ENCODE measurements at regions not wholly inside any gene's neighbourhood (a gene's known extent, or its start where the extent isn't known, plus 50 kb on each side); places are given as distances from the start of the nearest gene placed in this dataset.

DNA sequence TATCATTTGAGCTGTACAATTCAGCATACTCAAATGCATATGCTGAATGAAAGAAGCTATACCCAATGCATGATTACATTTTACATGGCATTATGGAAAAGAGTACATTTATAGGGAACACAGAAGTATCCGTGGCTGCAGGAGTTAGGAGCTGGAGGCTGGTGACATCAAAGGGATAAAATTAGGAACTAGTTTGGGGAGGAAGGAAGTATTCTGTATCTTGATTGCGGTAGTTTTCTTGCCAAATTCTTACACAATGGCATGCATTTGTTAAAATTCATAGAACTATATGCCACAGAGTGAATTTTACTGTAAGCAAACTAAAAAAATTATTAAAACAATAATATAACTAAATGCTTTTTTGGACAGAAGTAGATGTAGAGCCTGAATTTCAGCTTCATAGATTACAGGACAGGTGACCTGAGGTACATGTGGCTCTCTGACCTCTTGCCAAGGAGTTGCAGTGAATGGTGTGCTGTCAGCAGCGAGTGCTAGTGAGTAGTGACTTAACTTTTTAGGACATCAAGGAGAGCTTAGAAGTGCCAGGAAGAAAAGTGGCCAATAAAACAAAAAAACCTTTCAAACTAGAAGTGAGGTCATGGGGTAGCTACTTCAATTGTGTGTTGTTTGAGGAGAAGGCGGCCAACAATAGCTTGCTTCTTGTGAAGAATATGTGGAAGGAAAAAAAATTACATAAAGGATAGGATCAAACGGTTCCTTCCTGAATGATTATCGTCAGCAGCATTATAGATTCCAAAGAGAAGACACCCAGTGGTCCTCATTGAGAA is 514.9 kb upstream of the CLINT1 start:
- no peak overlapping the region for H3K4me3 ChIP-seq
- H3K9me3 ChIP-seq (replicated peaks in 1 of 3): no peaks in the 10 kb centered on the region
- H3K27me3 ChIP-seq: no peaks in the 10 kb centered on the region
- no peaks in the 10 kb centered on the region for H3K4me1 ChIP-seq (replicated peaks in 1 of 2)
- TF ChIP-seq, protein P1, sequence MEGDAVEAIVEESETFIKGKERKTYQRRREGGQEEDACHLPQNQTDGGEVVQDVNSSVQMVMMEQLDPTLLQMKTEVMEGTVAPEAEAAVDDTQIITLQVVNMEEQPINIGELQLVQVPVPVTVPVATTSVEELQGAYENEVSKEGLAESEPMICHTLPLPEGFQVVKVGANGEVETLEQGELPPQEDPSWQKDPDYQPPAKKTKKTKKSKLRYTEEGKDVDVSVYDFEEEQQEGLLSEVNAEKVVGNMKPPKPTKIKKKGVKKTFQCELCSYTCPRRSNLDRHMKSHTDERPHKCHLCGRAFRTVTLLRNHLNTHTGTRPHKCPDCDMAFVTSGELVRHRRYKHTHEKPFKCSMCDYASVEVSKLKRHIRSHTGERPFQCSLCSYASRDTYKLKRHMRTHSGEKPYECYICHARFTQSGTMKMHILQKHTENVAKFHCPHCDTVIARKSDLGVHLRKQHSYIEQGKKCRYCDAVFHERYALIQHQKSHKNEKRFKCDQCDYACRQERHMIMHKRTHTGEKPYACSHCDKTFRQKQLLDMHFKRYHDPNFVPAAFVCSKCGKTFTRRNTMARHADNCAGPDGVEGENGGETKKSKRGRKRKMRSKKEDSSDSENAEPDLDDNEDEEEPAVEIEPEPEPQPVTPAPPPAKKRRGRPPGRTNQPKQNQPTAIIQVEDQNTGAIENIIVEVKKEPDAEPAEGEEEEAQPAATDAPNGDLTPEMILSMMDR (IDR thresholded peaks at IDR 0.05): no peak
- no peak for TF ChIP-seq POLR2A (IDR thresholded peaks at IDR 0.05)
- H3K36me3 ChIP-seq (replicated peaks in 1 of 2): no peaks in the 10 kb centered on the region
- intact Hi-C loops (cut with DNase I): no loop called here
- H3K27ac ChIP-seq: no peak overlapping the region
- no peak for DNase-seq
- 56 to 64% (median 59%) methylated on average over 6 of the region's 6 CpGs for WGBS, 4 donors

DNA sequence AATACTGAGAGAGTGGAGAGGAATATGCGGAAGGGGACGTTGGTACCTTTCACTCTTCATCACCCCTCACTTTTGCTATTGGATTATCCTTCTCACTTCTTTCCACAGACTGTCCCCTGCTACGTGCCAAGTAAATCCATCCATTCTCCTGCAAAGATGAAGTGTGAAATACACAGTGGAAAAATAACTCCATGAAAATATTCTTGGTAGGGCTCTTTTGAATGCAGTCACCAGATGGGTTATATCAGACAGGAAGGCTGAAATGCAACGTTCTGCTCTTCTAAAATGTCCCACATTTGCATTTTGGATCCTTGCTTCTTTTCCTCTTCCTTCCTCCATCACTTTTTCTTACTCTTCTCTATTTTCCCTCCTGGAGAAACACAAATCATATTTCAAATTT is 510.3 kb upstream of the CLINT1 start:
- 74 to 82% (median 80%) methylated on average over 4 of the region's 4 CpGs for WGBS, 4 donors
- DNase-seq: no peak
- Histone ChIP-seq H3K27ac (no peak overlapping the region), H3K36me3 (replicated peaks in 1 of 2) (no peaks in the 10 kb centered on the region), H3K27me3 (no peaks in the 10 kb centered on the region), H3K4me1 (replicated peaks in 1 of 2) (no peaks in the 10 kb centered on the region), H3K9me3 (replicated peaks in 1 of 3) (no peaks in the 10 kb centered on the region), H3K4me3 (no peak overlapping the region)
- intact Hi-C loops (cut with DNase I): no loop called here
- no peak for TF ChIP-seq POLR2A (IDR thresholded peaks at IDR 0.05)
- TF ChIP-seq, protein P1 (IDR thresholded peaks at IDR 0.05): no peak

DNA sequence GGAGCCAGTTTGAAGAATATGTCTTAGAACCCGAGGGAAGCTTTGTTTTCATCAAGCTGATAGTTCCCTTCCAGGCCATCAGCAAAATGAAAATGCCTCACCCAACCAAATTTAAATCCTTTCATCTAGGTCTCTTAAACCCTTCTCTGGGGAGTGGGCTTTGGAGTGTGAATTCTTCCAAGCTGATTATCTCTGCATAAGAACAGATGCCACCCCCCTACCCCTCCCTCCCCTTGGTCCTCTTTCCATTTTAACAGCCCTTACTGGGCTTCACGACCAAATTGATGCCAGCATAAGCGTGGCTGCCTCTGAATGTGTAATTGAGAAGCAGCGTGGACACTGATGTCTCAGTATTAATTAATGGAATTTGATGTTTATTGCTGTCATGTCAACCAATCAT is 509.7 kb upstream of the CLINT1 start:
- WGBS, 4 donors: 79 to 87% (median 82%) methylated on average over 4 of the region's 4 CpGs
- TF ChIP-seq, protein P1 (IDR thresholded peaks at IDR 0.05): no peak
- Histone ChIP-seq H3K27ac (no peak overlapping the region), H3K36me3 (replicated peaks in 1 of 2) (no peaks in the 10 kb centered on the region), H3K4me1 (replicated peaks in 1 of 2) (no peaks in the 10 kb centered on the region), H3K4me3 (no peak overlapping the region), H3K9me3 (replicated peaks in 1 of 3) (no peaks in the 10 kb centered on the region), H3K27me3 (no peaks in the 10 kb centered on the region)
- no peak for DNase-seq
- intact Hi-C loops (cut with DNase I): no loop called here

DNA sequence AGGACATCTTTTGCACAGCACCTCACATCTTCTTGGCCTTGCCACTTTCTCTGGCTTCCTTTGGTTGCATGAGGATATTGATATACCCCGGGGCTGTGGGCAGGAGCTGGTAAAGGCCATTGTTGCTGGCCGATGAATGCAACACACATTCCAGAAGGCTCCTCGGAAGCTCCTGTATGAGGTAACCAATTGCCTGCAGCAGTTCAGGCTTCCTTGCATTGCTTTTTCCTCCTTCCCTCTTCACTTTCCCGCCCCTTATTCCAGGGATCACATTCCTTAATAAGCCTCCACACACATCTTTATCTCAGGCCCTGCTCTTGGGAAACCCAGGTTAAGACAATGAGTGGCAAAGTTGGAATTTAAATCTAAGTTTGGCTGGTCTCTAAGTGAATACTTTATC is 505.4 kb upstream of the CLINT1 start:
- Histone ChIP-seq H3K4me3 (no peak overlapping the region), H3K36me3 (replicated peaks in 1 of 2) (no peaks in the 10 kb centered on the region), H3K9me3 (replicated peaks in 1 of 3) (no peaks in the 10 kb centered on the region), H3K27me3 (no peaks in the 10 kb centered on the region), H3K27ac (no peak overlapping the region), H3K4me1 (replicated peaks in 1 of 2) (no peaks in the 10 kb centered on the region)
- intact Hi-C loops (cut with DNase I): no loop called here
- DNase-seq: no peak
- 71 to 87% (median 78%) methylated on average over 4 of the region's 4 CpGs for WGBS, 4 donors
- no peak for TF ChIP-seq POLR2A (IDR thresholded peaks at IDR 0.05)
- TF ChIP-seq, protein P1 (IDR thresholded peaks at IDR 0.05): no peak

Measured in adrenal gland (tissue), 9 donors.